ENCODE measurements at regions not wholly inside any gene's neighbourhood (a gene's known extent, or its start where the extent isn't known, plus 50 kb on each side); places are given as distances from the start of the nearest gene placed in this dataset.
"Not testable (repeated sequence)": the region's sequence is repeated elsewhere in the genome, so short reads cannot be mapped to it uniquely, and the experiment has no call there.

- DNase-seq; H3K36me3 ChIP-seq; H3K4me3 ChIP-seq; intact Hi-C loops (cut with DNase I; ENCODE audit: low total_unique reads); H3K9me3 ChIP-seq; H3K27ac ChIP-seq; H3K27me3 ChIP-seq; H3K4me1 ChIP-seq: not testable (repeated sequence)
Measured at GRCh38 chr9:63787454-63787853, 1497.6 kb downstream of the FOXD4L5 start.

GRCh38 chr9:63785059-63785458 is 1500.0 kb downstream of the FOXD4L5 start:
- H3K4me1 ChIP-seq; intact Hi-C loops (cut with DNase I; ENCODE audit: low total_unique reads); H3K36me3 ChIP-seq; H3K27me3 ChIP-seq; DNase-seq; H3K4me3 ChIP-seq; H3K9me3 ChIP-seq; H3K27ac ChIP-seq: not testable (repeated sequence)

GRCh38 chr9:63784421-63784820 is 1500.6 kb downstream of the FOXD4L5 start:
- H3K36me3 ChIP-seq; H3K27ac ChIP-seq; intact Hi-C loops (cut with DNase I; ENCODE audit: low total_unique reads); H3K27me3 ChIP-seq; DNase-seq; H3K4me1 ChIP-seq; H3K9me3 ChIP-seq; H3K4me3 ChIP-seq: not testable (repeated sequence)

- H3K27me3 ChIP-seq; H3K4me3 ChIP-seq; H3K9me3 ChIP-seq; DNase-seq; intact Hi-C loops (cut with DNase I; ENCODE audit: low total_unique reads); H3K4me1 ChIP-seq; H3K27ac ChIP-seq; H3K36me3 ChIP-seq: not testable (repeated sequence)
Measured at GRCh38 chr9:63781817-63782439, 1503.1 kb downstream of the FOXD4L5 start.

DNA sequence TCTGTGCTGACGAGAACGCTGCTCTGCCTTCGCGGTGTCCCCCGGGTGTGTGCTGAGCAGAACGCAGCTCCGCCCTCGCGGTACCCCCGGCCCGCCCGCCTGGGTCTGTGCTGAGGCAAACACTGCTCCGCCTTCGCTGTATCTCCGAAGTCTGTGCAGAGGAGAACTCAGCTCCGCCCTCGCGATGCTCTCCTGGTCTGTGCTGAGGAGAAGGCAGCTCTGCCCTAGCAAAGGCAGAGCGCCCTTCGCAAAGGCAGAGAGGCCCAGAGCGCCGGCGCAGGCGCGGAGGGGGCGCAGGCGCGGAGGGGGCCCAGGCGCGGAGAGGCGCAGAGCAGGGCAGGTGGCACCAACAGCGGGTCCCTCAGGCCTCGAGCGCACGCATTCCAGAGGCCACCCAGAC is 1503.6 kb downstream of the FOXD4L5 start:
- H3K36me3 ChIP-seq; H3K27me3 ChIP-seq; H3K4me3 ChIP-seq; H3K4me1 ChIP-seq; intact Hi-C loops (cut with DNase I; ENCODE audit: low total_unique reads); DNase-seq; H3K27ac ChIP-seq; H3K9me3 ChIP-seq: not testable (repeated sequence)

DNA sequence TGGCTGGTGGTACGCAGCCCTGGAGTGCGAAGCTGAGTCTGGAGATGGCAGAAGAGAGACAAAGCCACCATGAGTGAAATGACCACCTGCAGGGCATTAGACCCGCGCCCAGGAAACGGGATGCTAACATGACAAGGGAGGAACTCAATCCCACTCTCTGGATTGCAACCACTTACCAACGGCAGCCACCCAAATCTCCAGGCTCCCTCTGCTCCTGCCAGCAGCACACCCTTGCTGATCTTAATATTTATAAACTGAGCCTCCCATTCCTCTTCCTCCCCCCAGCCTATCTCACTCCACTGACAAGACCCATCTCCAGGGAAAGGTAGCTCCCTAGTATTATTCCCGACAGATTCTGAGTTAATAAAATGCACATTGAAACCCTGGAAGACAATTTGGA is 1508.8 kb downstream of the FOXD4L5 start:
- H3K27me3 ChIP-seq; H3K9me3 ChIP-seq; DNase-seq; H3K36me3 ChIP-seq; H3K4me3 ChIP-seq; H3K4me1 ChIP-seq; H3K27ac ChIP-seq; intact Hi-C loops (cut with DNase I; ENCODE audit: low total_unique reads): not testable (repeated sequence)

DNA sequence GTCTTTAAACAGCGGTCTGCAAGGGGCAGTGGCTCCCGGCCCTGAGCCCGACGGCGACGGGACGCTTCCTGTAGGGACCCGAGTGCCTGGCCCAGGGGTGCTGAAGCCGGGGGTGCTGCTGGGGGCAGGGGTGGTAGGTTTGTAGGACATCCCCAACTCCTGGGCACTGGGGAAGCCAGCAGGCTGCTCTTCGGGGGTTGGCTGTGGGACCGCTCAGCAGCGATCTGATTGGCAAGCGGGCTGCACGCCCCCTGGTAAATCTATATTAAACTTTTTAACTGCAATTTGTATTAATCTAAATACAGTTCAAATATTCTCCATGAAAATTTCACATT is 1510.0 kb downstream of the FOXD4L5 start:
- H3K4me1 ChIP-seq; H3K36me3 ChIP-seq; H3K4me3 ChIP-seq; intact Hi-C loops (cut with DNase I; ENCODE audit: low total_unique reads); H3K27ac ChIP-seq; DNase-seq; H3K9me3 ChIP-seq; H3K27me3 ChIP-seq: not testable (repeated sequence)

GRCh38 chr9:63774369-63775091 is 1510.5 kb downstream of the FOXD4L5 start:
- H3K4me1 ChIP-seq; H3K27ac ChIP-seq; H3K4me3 ChIP-seq; H3K27me3 ChIP-seq; DNase-seq; intact Hi-C loops (cut with DNase I; ENCODE audit: low total_unique reads); H3K9me3 ChIP-seq; H3K36me3 ChIP-seq: not testable (repeated sequence)

DNA sequence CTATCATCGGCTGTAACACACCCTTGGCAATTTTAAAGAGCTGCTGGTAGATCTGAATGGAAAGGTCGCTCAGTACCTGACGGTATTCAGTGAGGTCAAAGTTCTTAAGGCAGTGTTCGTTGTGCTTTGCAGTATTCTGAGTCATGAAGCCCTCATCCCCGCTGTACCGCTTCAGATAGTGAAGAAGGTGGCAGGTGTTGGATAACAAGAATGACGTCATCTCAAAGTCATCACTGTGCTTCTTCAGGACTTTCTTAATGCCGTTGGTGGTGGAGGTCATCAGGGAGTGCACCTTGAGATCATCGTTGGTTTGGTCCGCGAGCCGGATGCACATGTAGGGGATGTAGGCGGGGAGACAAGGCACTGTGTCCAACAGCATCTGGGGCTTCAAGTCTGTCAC is 1522.8 kb downstream of the FOXD4L5 start:
- DNase-seq; intact Hi-C loops (cut with DNase I; ENCODE audit: low total_unique reads); H3K9me3 ChIP-seq; H3K4me3 ChIP-seq; H3K4me1 ChIP-seq; H3K36me3 ChIP-seq; H3K27me3 ChIP-seq; H3K27ac ChIP-seq: not testable (repeated sequence)

GRCh38 chr9:63729021-63729420 is 1556.0 kb downstream of the FOXD4L5 start:
- H3K27ac ChIP-seq; H3K9me3 ChIP-seq; H3K4me1 ChIP-seq; DNase-seq; H3K36me3 ChIP-seq; H3K27me3 ChIP-seq; H3K4me3 ChIP-seq; intact Hi-C loops (cut with DNase I; ENCODE audit: low total_unique reads): not testable (repeated sequence)

Data from uterus (tissue), 3 donors.